Ishikawa (cell line): ENCODE measurements at regions not wholly inside any gene's neighbourhood (a gene's known extent, or its start where the extent isn't known, plus 50 kb on each side); places are given as distances from the start of the nearest gene placed in this dataset.

Source experiments
- FOXM1 ChIP-seq: IDR thresholded peaks from 2 replicates; pipeline ENCODE4 v1.6.1; 2012; ENCODE audit warnings: low read depth, borderline replicate concordance
- REST ChIP-seq: IDR thresholded peaks from 2 replicates; pipeline ENCODE4 v1.6.1; 2012; ENCODE audit warnings: low read depth, mild to moderate bottlenecking

- TF ChIP-seq REST: no peak
- no peak for TF ChIP-seq FOXM1
Measured at GRCh38 chr6:156413154-156413553, 364.0 kb upstream of the ARID1B start.
